ENCODE measurements at regions not wholly inside any gene's neighbourhood (a gene's known extent, or its start where the extent isn't known, plus 50 kb on each side); places are given as distances from the start of the nearest gene placed in this dataset.
A peak's percentile ranks its signal among the peaks of the same experiment; 100 is the strongest.

DNA sequence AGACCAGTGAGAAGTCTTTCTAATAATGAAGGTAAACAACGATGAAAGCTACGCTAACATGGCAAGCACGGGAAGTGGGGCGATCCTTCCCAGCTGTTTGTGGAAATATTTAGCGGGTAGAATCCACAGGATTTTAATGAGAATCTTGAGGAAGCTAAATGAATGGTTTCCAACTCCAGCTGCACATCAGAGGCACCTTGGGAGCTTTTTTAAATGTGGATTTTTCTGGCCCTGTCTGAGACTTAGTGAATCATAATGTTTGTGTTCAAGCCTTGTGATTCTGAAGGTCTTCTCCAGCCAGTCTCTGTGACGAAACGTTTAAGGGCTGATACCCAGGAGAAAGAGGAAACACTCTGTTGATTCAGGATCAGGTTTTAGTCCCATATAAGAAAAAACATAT, 169.8 kb downstream of the CAPZA3 start (continued):
- TF ChIP-seq, protein P1, sequence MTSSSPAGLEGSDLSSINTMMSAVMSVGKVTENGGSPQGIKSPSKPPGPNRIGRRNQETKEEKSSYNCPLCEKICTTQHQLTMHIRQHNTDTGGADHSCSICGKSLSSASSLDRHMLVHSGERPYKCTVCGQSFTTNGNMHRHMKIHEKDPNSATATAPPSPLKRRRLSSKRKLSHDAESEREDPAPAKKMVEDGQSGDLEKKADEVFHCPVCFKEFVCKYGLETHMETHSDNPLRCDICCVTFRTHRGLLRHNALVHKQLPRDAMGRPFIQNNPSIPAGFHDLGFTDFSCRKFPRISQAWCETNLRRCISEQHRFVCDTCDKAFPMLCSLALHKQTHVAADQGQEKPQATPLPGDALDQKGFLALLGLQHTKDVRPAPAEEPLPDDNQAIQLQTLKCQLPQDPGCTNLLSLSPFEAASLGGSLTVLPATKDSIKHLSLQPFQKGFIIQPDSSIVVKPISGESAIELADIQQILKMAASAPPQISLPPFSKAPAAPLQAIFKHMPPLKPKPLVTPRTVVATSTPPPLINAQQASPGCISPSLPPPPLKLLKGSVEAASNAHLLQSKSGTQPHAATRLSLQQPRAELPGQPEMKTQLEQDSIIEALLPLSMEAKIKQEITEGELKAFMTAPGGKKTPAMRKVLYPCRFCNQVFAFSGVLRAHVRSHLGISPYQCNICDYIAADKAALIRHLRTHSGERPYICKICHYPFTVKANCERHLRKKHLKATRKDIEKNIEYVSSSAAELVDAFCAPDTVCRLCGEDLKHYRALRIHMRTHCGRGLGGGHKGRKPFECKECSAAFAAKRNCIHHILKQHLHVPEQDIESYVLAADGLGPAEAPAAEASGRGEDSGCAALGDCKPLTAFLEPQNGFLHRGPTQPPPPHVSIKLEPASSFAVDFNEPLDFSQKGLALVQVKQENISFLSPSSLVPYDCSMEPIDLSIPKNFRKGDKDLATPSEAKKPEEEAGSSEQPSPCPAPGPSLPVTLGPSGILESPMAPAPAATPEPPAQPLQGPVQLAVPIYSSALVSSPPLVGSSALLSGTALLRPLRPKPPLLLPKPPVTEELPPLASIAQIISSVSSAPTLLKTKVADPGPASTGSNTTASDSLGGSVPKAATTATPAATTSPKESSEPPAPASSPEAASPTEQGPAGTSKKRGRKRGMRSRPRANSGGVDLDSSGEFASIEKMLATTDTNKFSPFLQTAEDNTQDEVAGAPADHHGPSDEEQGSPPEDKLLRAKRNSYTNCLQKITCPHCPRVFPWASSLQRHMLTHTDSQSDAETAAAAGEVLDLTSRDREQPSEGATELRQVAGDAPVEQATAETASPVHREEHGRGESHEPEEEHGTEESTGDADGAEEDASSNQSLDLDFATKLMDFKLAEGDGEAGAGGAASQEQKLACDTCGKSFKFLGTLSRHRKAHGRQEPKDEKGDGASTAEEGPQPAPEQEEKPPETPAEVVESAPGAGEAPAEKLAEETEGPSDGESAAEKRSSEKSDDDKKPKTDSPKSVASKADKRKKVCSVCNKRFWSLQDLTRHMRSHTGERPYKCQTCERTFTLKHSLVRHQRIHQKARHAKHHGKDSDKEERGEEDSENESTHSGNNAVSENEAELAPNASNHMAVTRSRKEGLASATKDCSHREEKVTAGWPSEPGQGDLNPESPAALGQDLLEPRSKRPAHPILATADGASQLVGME (CRISPR knock-in tag; IDR thresholded peaks at IDR 0.05): no peak
- TF ChIP-seq KHSRP (IDR thresholded peaks at IDR 0.05) (no peak), POLR2B (IDR thresholded peaks at IDR 0.05; ENCODE audit: low read depth, partially characterized antibody) (no peak)

DNA sequence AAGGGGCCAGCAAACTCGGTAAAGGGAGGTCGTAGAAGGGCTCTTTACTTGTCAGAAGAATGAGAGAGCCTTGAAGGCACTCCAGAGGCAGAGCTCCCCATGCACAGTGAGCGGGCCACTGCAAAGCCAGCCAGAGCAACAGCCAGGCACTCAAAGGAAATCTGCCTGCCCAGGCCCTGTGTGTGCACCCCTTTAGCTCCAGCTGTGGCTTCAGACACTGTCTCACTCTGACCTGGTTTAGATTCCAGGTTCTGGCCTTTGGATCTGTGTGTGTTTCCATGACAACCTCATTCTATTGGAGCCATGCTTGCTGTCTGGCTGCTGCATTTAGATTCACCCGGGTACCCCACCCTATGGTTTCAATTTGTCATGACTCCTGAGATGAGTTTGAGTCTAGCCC, 170.3 kb downstream of the CAPZA3 start:
- TF ChIP-seq WHSC1 (IDR thresholded peaks at IDR 0.05; ENCODE audit: low read length) (no peak), RFX1 (IDR thresholded peaks at IDR 0.05) (peak; percentile 61)
- no peaks in the 10 kb centered on the region for H3K79me2 ChIP-seq (ENCODE audit: control insufficient read depth, insufficient read depth, low read length)
- no peak overlapping the region for H3K4me3 ChIP-seq
- no peak for ATAC-seq
- no peaks in the 10 kb centered on the region for H3K9me3 ChIP-seq (replicated peaks; ENCODE audit: control insufficient read depth, insufficient read depth, low read depth, low read length)
- no peak for FAIRE-seq
- intact Hi-C loops (cut with micrococcal nuclease): no loop called here
- no peak overlapping the region for H2AFZ ChIP-seq (ENCODE audit: low read depth, low read length)
- H3K27me3 ChIP-seq (ENCODE audit: control insufficient read depth in 2 of 2, insufficient read depth in 2 of 2, low read length in 2 of 2): no peaks in the 10 kb centered on the region
- no peak for DNase-seq (ENCODE audit: extremely low read depth in 1 of 4, low spot score in 3 of 4)
- H3K27ac ChIP-seq (ENCODE audit: extremely low read depth, low read depth, low read length): no peak overlapping the region
- no TSS peak for BruUV-seq (replicated peaks)
- H4K20me1 ChIP-seq (replicated peaks; ENCODE audit: control insufficient read depth, insufficient read depth, low read length): no peaks in the 10 kb centered on the region
- in situ Hi-C loops (cut with MboI): no loop called here
- no peaks in the 10 kb centered on the region for H3K36me3 ChIP-seq (ENCODE audit: control insufficient read depth, insufficient read depth, low read length)
- H3K4me2 ChIP-seq (ENCODE audit: insufficient read depth, low read length): no peak overlapping the region
- H3K4me1 ChIP-seq (replicated peaks in 1 of 2; ENCODE audit: control insufficient read depth in 2 of 2, insufficient read depth in 2 of 2, low read length in 2 of 2): no peaks in the 10 kb centered on the region; a peak in 1 of 5 replicates
- WGBS (ENCODE audit: insufficient coverage, low coverage, missing lambda C conversion rate): 27% methylated on average over 4 of the region's 4 CpGs
- CTCF ChIA-PET (ENCODE audit: low intra/inter-chr PET ratio): no interaction called here
- H3K9me1 ChIP-seq (ENCODE audit: control insufficient read depth, insufficient read depth, low read length): no peaks in the 10 kb centered on the region
- POLR2A ChIA-PET: interaction anchor here (0.6 kb wide), 2 partner anchors 387 to 556 kb away, joined by 3 read pairs; no protein-coding TSS in a partner anchor
- H3K9ac ChIP-seq (ENCODE audit: insufficient read depth in 1 of 2, low read depth in 2 of 2, low read length in 2 of 2): no peak overlapping the region

Data from K562 (cell line).